PC-3 (cell line): ENCODE measurements at regions not wholly inside any gene's neighbourhood (a gene's known extent, or its start where the extent isn't known, plus 50 kb on each side); places are given as distances from the start of the nearest gene placed in this dataset.

Experiments used
- CTCF ChIP-seq: fragments of 300-600 bp; sonication (generic); conservative IDR thresholded peaks from 2 replicates; pipeline ENCODE4 v1.5.1; 2017; ENCODE audit warnings: antibody characterized with exemption, low read depth, mild to moderate bottlenecking, low read length
- EZH2 ChIP-seq: fragments of 300-600 bp; sonication (generic); IDR thresholded peaks from one replicate; pipeline ENCODE4 v1.6.1; 2017; ENCODE audit warnings: antibody characterized with exemption, mild to moderate bottlenecking, low read length; ENCODE audit not compliant: unreplicated experiment
- EZH2phosphoT487 ChIP-seq: fragments of 300-600 bp; sonication (generic); IDR thresholded peaks from 2 replicates; pipeline ENCODE4 v1.6.1; 2018; ENCODE audit warnings: mild to moderate bottlenecking, antibody characterized with exemption, low read length, borderline replicate concordance

- TF ChIP-seq EZH2phosphoT487 (no peak), CTCF (no peak), EZH2 (no peak)
Observed at GRCh38 chr4:112073181-112073580, 72.1 kb upstream of the FAM241A start.
